DMS53 treated with DMSO at 0.1 percent for 48 hours (cell line): ENCODE measurements at regions not wholly inside any gene's neighbourhood (a gene's known extent, or its start where the extent isn't known, plus 50 kb on each side); places are given as distances from the start of the nearest gene placed in this dataset.
"Not testable (repeated sequence)": the region's sequence is repeated elsewhere in the genome, so short reads cannot be mapped to it uniquely, and the experiment has no call there.

Experiments
- DNase-seq: peaks from one replicate; lab custom pipeline; 2025; ENCODE audit not compliant: unreplicated experiment; lab: John Stamatoyannopoulos, UW

GRCh38 chr2:8490166-8490721 is 191.6 kb upstream of the ID2 start:
- DNase-seq = no peak

DNA sequence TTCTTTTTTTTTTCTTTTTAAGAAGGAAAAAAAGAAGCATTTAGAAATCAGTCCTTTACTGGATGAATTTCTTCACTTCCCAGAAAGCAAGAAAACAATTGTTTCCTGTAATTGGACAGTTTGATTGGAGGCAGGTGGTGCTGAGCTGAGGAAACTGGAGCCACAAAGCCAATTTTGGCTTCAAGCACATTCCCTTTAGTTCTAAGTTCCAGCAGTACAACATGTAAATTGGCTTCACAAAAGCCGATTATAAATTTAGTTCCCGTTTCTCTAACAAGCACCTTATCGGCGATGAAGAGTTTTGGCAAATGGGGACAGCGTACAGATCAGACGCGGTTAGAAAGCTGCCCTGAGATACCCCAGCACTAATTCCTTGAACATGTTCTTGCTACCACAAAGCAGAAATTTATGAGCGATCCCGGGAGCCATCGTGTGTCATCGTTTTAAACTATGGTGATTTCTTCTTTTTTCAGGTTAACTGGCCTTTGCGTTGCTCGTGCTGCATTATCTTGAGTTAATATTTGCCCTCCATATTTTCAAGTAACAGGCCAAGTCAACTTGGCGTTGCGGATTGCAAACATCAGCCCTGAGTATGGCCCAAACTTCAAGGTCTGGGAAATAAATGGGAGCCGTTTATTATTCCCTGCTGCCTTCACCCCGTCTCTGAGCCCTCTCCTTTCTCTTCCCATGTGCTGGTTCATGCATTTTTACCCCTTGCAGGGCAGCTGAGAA is 190.4 kb upstream of the ID2 start:
- DNase-seq = no peak

DNA sequence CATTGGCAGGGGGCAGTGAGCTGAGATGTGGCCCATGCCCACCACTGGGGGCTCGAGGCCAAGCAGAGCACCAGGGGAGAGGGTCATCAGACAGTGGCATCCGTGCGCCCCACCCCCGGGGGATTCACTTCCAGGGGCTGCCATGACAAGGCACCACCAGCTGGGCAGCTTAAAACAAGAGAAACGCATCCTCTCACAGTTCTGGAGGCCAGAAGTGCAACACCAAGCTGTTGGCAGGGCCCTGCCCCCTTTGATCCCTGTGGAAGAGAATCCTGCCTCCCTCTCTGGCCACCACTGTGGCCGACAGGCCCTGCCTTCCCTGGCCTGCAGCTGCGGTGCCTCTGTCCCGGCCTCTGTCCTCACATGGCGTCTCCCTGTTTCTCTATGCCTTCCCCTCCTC is 187.7 kb upstream of the ID2 start:
- no peak for DNase-seq

GRCh38 chr2:8494589-8494988 is 187.3 kb upstream of the ID2 start:
- no peak for DNase-seq

- DNase-seq = no peak
Observed at GRCh38 chr2:8495189-8495989, 186.5 kb upstream of the ID2 start.

DNA sequence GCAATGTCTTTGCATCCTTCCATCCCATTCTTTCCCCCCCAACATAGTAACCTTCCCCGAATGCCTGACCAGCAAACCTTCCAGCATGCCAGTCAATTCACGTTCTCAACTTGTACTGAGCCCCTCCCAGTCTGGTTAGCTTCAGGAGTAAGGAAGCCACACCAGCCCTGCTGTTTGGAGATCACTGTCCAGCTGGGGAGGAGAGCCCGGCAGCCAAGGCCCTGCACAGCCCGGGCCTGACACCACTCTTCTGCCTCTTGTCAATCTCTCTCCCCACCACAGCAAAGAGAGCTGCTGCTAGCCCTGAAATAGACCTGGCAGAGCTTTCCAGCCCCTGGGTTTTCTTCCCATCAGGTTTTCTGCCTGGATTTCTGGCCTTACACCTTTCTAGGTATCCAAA is 185.8 kb upstream of the ID2 start:
- no peak for DNase-seq

DNA sequence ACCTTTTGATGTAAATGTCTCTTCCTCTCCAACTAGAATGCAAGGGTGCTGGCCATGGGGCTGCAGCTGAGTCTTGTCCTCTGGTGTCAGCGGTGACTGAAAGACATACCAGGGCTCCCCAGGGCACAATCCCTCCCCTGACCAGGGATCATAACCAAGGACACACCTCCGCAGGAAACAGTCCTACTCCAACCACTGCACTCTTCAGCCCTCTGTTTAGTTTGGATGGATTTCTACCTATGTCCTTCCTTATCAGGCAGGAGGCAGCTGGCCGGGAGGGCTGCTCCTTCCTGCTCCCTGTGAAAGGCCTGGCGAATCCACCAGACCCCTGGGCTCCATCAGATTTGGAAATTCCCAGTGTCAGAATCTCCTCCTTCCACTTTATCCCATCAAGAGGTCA is 185.2 kb upstream of the ID2 start:
- DNase-seq = no peak

- DNase-seq = no peak
Observed at GRCh38 chr2:8498994-8499393, 182.9 kb upstream of the ID2 start.

DNA sequence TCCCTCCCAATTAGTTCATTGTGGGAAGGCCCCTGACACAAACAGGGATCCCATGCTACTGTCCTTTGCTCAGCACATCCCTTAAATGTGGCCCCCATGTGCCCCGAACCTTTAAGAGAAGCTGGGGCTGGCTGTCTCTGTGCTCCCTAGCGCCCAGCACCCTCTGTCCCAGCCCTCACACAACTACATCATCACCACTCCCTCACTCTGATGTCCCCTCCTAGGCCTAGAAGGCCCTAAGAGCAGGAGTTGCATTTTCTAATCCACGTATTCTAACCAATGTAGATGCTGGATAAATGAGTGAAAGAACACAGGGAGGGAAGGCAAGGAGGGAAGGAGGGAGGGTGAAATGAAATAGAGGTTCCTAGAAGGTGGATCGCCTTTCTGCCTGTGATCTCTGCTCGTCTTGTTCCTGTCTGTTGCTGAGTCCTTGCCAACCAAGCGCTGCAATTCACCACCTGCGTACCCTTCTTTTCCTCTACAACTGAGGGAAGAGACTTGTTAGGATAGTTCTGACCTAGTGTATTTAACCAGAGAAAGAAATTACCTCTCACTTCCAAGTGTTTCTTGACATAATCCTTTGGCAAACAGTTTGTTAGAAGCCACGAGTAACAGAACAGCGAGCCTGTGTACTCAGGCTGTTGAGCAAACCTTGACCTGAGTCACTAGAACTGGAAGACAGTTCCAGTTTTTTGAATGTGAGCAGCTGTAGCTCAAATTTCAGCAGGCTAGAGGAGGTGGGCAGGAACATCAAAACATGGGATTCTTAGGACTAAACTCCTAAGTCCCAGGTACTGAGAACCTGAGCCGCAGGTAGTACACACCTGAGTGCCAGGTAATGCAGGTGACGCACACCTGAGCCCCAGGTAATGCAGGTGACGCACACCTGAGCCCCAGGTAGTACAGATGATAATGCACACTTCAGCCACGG is 181.5 kb upstream of the ID2 start:
- peak; percentile 94 for DNase-seq

DNA sequence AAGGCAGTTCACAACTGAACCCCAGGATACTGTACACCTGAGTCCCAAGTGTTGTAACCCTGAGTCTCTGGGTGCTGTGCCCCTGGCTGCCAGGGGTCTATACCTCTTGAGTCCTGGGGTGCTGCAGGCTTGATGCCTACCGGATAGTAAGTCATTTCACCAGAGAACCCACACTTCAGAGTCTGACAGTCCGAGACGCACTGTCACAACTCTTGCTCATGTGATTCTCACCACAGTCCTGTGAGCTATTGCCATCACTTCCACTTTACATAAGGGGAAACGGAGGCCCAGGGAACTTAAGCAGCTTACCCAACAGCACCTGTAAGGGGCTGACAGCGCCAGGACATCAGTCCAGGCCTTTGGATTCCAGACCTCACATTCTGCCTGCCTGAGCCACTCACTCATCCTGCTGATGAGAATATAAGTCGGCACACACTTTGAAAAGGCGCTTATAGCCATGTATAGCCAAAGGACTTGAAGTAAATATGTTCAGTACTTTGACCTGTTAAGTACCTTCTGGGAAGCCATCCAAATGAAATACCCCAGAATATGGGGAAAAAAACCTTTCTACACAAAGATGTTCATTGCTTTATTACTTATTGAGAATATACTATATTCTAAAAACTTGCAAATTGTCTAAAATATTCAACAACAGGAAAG is 180.7 kb upstream of the ID2 start:
- DNase-seq = peak; percentile 66

DNA sequence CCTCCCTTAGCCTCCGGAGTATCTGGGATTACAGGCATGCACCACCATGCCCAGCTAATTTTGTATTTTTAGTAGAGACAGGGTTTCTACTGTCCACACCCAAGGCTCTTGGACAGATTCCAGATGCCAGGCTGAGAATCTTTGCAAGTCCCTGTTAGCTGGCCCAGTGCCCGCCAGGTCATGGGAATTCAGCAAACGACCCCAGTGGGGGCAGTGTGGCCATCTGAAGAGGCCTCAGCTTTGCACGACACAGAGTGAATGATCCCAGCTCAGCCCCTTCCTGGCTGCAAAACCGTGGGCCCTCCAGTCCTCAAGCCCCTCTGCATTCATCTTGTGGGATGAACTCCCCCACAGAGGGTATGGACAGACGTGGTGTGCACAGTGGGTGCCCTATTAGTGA is 179.5 kb upstream of the ID2 start:
- DNase-seq = no peak

GRCh38 chr2:8505311-8505920 is 176.4 kb upstream of the ID2 start:
- no peak for DNase-seq

GRCh38 chr2:8506746-8507145 is 175.1 kb upstream of the ID2 start:
- no peak for DNase-seq

GRCh38 chr2:8508766-8509165 is 173.1 kb upstream of the ID2 start:
- DNase-seq = no peak

GRCh38 chr2:8509621-8510020 is 172.2 kb upstream of the ID2 start:
- no peak for DNase-seq

DNA sequence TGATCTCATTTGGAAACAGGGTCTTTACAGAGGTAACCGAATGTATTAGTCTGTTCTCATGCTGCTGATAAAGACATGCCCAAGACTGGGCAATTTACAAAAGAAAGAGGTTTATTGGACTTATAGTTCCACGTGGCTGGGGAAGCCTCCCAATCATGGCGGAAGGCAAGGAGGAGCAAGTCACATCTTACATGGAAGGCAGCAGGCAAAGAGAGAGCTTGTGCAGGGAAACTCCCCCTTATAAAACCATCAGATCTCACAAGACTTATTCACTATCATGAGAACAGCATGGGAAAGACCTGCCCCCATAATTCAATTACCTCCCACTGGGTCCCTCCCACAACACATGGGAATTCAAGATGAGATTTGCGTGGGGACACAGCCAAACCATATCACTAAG is 171.8 kb upstream of the ID2 start:
- DNase-seq = not testable (repeated sequence)

DNA sequence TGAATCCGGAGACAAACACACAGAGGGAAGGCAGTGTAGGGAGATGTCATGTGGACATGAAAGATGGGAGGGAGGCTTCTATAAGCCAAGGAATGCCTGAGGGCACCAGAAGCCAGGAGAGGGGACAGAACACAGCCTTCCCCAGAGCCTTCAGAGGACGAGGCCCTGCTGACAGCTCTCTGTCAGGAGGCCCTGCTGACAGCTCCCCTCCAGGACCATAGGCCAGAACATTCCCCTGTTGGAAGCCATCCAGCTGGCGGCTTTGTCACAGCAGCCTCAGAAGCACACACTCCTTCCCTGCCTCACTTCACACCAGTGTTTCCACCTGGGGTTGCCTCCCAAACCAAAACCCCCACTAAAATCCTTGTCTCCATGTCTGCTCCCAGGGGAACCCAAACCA is 171.3 kb upstream of the ID2 start:
- DNase-seq = no peak

DNA sequence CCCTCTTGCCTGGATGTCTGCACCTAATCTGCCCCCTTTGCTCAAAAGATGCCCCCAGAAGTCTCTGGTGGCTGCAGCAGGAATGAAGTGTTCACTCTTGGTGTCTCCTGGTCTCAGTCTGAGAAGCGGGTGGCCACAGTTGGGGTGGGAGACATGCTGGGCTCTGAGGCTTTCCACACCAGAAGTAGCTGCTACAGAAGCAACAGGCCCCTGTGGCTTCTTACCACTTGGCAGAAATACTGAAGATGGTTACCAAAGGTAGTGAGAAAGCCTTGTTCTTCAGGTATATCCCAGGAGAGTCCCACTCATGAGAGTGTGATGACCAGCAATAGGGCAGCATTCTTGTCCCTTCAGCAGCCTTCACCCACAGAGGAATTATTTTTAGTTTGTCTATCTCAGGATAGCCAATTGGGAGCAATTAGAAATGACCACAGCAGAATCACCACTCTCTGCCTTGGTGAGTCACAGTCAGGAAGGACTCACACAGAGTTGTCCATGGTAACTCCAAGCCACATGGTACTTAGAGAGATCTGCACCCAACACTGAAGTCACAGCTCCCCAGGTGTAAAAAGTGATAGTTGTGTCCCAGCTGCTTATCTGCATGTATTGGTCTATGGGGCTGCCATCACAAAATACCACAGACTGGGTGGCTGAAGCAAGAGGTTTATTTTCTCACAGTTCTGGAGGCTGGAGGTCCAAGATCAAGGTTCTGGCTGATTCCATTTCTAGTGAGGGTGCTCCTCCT is 169.8 kb upstream of the ID2 start:
- no peak for DNase-seq

DNA sequence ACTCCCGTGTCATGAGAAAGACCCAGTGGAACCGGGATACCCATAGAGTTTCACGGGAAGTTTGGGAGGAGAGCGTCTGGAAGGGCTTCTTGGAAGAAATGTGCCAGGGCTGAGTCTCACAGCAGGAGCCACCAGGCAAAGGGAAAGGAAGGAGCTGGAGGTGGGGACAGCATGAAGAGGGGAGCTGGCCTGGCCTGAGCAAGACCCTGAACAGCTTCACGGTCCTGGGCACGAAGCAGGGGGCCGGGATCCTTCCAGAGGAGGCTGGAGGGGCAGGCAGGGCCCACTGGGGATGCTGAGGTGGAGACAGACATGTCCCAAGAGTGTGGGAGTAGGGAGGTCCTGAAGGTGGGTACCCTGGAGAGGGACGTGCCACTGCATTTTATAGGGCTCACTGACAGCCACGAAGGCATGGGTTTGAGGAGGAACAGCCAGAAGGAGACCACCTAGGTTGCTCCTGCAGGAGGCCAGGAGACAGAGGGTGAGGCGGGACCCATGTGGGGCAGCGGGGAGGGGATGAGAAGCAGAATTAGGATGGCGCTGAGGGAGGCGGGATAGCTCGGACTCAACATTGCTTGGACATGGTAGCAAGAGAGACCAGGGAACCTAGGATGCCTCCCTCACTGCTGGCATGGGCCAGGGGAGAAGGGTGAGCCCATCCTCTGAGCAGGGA is 168.1 kb upstream of the ID2 start:
- no peak for DNase-seq
